ENCODE measurements at regions not wholly inside any gene's neighbourhood (a gene's known extent, or its start where the extent isn't known, plus 50 kb on each side); places are given as distances from the start of the nearest gene placed in this dataset.
"Not testable (repeated sequence)": the region's sequence is repeated elsewhere in the genome, so short reads cannot be mapped to it uniquely, and the experiment has no call there.

GRCh38 chr6:6724539-6725467 is 136.3 kb downstream of the LY86 start:
- DNase-seq, result no peak

DNA sequence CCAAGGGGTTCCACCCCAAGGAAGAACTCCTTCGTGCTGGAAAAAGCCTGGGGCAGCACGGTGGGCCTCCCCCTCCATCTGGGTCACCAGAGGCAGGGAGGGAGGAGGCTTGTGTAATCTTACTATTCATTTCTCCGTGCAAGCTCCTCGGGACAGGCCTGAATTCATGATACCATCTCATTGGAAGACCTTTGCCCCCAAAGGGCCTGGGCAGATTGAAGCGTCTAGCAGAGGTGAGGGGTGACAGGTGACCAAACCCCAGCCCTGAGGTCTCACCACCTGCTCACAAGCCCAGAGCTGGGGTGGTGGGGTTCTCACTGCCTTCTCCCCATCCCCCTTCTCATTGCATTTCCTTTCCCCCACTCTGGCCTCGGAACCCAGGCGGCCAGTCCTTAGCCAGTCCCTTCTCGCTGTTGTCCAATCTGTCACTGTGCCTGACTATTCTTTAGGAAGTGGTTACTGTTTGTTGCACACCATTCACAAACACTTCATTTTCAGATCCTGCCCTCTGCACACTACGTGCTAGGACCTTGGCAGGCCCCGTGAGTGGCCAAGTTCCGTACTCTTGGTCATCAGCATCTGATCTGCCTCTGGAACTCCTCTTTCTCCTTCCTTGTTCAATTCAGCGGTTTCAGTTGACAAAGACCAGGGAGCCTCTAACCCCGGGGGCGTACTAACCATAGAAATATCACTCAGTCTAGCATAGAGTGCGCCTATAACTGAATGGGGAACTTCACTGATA is 137.1 kb downstream of the LY86 start:
- no peak for DNase-seq

GRCh38 chr6:6728169-6728941 is 139.8 kb downstream of the LY86 start:
- DNase-seq, result no peak

DNA sequence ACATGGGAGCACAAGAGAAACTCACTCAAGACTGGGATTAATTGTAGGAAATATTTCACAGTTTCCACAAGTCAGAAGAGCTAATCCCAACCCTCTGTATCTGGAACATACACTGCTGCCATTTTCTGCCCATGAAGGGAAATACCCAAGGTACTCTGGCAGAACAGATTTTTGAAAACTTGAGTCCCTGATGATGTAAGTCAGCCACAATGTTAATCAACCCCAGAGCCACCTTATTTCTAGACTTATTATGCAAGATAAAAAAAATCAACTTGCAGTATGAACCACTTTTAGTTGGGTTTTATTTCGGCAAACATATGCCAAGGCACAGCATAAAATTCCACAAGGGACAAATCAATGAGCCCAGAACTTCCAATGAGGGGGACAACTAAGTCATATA is 141.5 kb downstream of the LY86 start:
- no peak for DNase-seq

DNA sequence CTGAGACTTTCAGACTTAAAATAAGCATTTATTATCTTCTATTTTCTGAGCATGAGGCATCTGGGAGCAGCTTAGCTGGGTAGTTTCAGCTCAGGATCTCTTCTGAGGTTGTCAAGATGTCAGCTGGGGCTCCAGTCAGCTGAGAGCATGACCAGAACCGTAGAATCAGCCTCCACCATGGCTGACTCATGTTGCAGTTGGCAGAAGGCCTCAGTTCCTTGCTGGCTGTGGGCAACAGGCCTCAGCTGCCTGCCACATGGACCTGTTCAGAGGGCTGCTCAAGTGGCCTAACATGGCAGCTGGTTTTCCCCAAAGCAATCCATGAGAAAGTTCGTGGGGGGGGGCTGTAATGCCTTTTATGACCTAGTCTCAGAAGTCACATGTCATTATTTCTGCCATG is 142.3 kb downstream of the LY86 start:
- no peak for DNase-seq

DNA sequence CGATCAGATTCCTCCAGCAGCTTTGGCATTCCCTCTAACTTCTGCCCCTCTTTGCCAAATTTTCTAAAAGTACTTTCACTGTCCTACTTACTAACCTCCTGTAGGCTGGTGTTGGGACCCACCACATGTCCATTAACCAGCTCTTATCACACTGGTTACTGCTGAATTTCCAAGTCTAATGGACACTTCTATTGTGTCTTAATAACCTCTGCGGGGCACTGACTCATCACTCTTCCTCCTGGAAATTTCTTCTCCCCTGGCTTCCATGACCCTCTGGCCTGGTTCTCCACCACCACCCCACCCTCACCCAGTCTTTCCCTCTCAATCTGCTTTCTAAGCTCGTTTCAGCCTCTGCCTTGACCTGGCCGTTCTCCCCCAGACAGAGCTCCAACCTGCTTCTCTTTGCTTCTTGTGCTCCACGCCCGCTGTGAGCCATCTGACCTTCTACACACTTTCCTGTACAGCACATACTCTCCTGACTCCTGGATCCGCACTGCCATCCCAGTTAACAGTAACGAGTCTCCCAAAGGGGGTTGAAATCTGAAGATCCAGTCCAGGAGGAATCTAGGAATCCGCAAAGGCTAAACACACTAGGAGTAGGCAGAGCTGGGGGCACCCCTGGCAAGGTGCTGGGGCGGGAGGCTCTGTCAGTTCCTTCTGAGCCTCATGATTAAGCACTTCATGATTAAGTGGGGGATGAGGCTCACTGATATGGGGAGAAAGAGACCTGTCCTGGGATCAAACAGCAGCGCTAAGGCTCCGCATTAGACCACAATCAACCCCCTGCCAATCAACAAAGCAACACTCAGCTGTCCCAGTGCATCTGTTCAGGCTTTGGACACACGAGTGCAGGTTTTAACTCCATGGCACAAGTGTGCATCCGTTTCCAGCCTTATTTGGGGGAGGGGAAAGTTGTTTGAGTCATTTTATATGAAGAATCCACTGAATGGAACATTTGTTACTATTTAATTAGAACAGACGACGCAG is 146.3 kb downstream of the LY86 start:
- DNase-seq, result no peak

DNA sequence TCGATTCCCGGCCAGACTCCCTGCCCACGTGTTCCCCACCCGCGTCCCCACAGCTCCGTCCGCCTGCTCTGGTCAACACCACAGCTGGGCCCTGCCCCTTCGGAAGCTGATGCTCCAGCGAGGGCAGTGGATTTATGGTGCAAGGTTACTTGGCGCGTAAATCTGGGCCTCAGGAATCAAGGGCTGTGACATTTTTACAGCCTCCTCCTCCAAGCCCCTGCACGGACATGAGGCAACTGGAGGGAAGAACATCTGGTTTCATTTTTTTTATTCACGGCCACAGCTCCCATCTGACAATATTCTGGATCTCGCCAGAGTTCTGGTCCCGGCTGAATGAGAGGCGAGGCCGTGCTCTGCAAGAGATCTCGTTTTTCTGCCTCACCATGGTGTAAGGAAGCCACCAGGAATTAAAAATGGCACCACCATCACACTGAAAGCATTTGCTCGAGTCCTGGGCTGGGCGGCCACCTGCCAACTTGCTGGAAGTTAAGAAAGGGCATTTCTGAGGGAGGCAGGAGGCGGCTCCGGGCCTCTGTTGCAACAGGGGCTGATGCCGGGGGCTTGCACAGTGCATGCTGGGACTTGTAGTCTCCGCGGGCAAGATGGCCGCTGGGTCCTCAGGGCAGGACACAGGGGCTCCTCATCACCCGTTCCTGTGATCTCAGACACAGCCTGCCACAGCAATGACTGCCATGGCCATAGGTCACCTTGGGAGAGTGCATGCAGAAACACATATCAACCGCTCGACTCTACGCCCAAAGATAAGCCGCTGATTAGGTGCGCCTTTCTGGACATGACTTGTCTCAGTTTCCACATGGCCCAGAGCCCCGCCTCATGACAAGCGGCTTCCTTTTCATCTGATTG is 148.5 kb downstream of the LY86 start:
- DNase-seq, result no peak

- DNase-seq, result no peak
Observed at GRCh38 chr6:6737671-6738070, 149.2 kb downstream of the LY86 start.

DNA sequence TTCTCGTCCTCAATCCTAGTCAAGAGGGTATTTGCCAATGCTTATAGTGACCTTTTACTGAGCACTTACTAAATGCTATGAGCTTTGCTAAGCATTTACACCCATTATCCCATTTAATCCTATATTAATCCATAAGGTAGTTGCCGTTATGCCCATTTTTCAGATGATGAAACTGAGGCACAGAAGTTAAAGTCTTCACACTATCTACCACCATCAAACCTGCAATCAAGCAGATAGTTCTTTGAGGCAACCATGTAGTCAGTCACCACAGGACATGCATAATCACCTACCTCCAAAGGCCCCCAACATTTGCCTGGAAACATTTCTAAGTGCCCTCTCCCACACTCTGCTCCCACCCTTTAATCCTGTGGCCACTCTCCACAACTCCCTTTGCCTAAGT is 149.6 kb downstream of the LY86 start:
- DNase-seq, result no peak

DNA sequence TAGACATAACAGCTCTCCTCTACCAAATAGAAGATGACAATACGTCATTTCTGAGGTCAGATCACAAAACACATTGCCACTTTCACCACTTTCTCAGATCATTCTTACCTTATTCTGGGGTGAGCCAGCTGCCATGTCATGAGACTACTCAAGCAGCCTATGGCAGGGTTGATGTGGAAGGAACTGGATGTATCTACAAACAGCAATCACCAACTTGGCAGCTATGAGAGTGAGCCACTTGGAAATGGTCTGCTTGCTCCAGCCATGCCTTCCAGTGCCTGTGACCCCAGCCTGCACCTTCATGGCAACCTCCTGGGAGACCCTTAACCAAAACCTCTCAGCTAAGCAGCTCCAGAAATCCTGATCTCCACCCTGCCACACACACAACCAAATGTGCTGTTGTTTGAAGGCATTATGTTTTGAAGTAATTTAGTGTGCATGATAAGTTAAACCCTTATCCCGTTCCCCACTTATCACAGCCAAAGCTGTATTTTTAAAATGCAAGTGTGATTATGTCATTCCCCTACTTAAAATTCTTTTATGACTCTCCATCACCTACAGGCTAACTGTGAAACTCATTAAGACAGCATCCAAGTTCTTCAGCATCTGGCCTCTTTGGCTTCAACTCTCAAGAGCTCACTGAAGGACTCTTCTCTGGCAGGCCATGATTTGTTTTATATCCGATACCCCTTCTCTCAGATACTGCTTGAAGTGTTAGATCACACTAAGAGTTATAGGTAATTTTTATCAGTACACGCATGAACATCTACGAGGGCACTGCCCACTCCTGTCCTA is 150.6 kb downstream of the LY86 start:
- no peak for DNase-seq

GRCh38 chr6:6740595-6740994 is 152.1 kb downstream of the LY86 start:
- no peak for DNase-seq

GRCh38 chr6:6741264-6741663 is 152.7 kb downstream of the LY86 start:
- DNase-seq, result no peak

DNA sequence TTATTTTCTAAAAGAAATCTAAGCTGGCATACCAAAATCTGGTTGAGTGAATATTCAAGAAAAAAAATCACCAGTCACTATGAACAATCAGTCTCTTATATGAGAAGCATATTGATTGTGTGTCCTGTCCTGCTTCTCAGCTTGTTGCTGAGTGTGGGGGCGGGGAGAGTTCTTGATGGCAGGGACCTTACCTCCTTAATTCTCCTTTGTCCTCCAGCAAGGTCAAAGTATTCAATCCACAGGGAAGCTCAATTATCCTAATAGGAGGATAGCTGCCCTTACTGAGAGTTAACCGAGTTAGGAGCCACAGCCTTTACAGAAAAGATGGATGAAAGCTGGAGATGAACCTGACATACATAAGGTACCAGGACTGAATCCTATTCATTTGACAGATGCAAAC is 154.0 kb downstream of the LY86 start:
- DNase-seq, result no peak

GRCh38 chr6:6744551-6744950 is 156.0 kb downstream of the LY86 start:
- no peak for DNase-seq

DNA sequence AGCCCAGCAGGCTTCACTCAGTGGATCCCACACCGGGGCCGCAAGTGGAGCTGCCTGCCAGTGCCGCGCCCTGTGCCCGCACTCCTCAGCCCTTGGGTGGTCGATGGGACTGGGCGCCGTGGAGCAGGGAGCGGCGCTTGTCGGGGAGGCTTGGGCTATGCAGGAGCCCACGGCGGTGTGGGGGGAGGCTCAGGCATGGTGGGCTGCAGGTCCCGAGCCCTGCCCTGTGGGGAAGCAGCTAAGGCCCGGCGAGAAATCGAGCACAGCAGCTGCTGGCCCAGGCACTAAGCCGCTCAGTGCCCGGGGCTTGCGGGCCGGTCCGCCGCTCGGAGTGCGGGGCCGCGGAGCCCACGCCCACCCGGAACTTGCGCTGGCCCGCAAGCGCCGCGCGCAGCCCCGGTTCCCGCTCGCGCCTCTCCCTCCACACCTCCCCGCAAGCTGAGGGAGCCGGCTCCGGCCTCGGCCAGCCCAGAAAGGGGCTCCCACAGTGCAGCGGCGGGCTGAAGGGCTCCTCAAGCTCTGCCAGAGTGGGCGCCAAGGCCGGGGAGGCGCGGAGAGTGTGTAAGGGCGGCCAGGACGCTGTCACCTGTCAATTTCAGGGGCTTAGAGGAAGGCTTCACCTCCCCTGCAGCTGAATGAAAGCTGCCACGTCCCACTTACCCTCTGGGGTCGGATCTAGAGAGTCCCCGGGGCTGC is 157.3 kb downstream of the LY86 start:
- not testable (repeated sequence) for DNase-seq

DNA sequence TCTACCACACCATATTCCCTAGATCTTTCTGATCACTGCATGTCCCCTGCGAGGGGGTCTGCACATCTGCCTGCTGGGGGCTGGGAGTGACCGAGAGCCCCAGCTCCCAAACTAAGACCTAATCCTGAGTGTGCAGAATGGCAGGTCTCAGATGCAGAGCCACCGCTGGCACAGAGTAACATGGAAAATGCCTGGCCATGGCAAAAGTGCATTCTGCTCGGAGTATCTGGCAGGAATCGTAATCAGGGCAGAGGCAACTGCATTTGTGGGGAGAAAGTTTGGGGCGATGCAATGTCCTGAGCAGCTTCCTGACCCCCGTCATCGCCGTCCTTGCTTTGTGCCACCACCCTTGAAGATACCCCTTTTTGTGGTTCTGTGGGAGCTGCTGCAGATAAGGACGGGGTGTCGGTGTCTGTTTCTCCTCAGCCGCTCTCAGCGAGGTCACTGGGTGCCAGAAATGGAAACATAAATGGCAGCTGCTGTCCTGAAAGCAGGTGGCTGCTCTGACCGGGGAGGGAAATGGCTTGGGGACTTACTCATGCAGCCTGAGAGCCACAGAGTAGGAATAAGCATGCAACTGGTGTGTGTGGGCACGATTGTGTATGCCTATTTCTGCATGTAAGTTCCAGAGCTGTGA is 157.9 kb downstream of the LY86 start:
- no peak for DNase-seq

DNA sequence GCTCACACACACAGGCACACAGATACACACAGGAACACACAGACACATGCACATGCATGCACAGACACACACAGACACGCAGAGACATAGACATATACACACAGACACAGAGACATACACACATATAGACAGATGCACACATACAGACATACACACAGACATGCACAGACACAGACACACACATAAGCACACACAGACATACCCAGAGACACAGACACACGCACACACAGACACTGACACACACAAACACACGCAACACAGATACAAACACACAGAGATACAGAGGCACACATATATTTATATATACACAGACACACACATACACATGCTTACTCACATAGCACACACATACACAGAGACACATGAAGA is 158.4 kb downstream of the LY86 start:
- no peak for DNase-seq

- no peak for DNase-seq
Observed at GRCh38 chr6:6747371-6747770, 158.9 kb downstream of the LY86 start.

DNA sequence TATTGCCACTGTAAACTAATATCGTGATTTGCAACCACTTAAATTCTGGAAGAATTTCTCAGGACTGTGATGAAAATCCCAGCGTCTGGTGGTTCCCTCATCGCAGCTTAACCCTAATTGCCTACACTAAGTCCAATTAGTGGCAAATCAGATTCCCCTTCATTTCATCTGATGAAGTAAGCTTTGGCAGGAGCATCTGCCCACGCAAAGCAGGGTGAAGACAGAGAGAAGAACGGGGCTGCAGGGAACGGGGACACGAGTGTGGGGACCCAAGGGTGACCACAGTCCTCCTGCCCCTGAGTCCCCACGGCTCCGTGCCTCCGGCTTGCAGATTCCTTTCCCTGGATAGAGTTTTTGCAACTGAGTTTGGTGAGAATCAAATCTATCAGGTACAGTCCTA is 159.5 kb downstream of the LY86 start:
- DNase-seq, result no peak

Data from NCI-H187 treated with DMSO at 0.1 percent for 48 hours (cell line).